ENCODE measurements at regions not wholly inside any gene's neighbourhood (a gene's known extent, or its start where the extent isn't known, plus 50 kb on each side); places are given as distances from the start of the nearest gene placed in this dataset.

- no peak for TF ChIP-seq CTCF (IDR thresholded peaks at IDR 0.05; ENCODE audit: borderline replicate concordance)
- Histone ChIP-seq H3K4me3 (no peak overlapping the region), H3K9me3 (replicated peaks) (peaks cover 32% of the 10 kb centered on the region), H3K27me3 (ENCODE audit: low read depth) (no peaks in the 10 kb centered on the region), H3K4me1 (no peaks in the 10 kb centered on the region), H3K36me3 (no peaks in the 10 kb centered on the region), H3K27ac (replicated peaks) (no peak overlapping the region)
- no peak for DNase-seq
- intact Hi-C loops (cut with micrococcal nuclease), result no loop called here
These were observed 1158.7 kb upstream of the EYS start for GRCh38 chr6:66865771-66866170.

- Histone ChIP-seq H3K36me3 (no peaks in the 10 kb centered on the region), H3K27ac (replicated peaks) (peak overlapping the region; percentile 17), H3K9me3 (replicated peaks) (peaks cover 23% of the 10 kb centered on the region), H3K4me3 (no peak overlapping the region), H3K27me3 (ENCODE audit: low read depth) (no peaks in the 10 kb centered on the region), H3K4me1 (no peaks in the 10 kb centered on the region)
- no peak for TF ChIP-seq CTCF (IDR thresholded peaks at IDR 0.05; ENCODE audit: borderline replicate concordance)
- intact Hi-C loops (cut with micrococcal nuclease), result no loop called here
- DNase-seq, result no peak
These were observed 1154.0 kb upstream of the EYS start for GRCh38 chr6:66861007-66861541.

DNA sequence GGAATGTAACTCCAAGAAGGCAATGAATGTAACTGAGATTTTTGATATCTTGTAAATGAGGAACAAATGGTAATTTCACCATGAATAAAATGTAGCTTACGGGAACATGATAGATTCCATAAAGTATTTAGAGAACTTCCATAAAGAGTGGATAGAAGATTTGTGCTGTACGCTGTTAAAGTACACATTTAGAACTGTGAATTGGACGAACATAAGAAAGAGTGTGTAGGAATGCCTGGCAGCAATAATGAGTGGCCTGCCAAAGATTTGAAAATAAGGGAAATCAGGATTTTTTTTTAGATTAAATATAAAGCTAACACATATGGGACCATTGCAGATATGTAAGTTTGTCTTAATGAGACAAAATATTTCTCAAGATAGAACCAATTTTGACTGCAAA, 1153.3 kb upstream of the EYS start:
- H3K4me1 ChIP-seq, result no peaks in the 10 kb centered on the region
- no peaks in the 10 kb centered on the region for H3K27me3 ChIP-seq (ENCODE audit: low read depth)
- DNase-seq, result no peak
- H3K4me3 ChIP-seq, result no peak overlapping the region
- TF ChIP-seq CTCF (IDR thresholded peaks at IDR 0.05; ENCODE audit: borderline replicate concordance), result no peak
- H3K36me3 ChIP-seq, result no peaks in the 10 kb centered on the region
- intact Hi-C loops (cut with micrococcal nuclease), result no loop called here
- H3K9me3 ChIP-seq (replicated peaks), result peaks cover 21% of the 10 kb centered on the region
- H3K27ac ChIP-seq (replicated peaks), result peak overlapping the region; percentile 17

GRCh38 chr6:66858196-66858595, 1151.2 kb upstream of the EYS start:
- no peak for TF ChIP-seq CTCF (IDR thresholded peaks at IDR 0.05; ENCODE audit: borderline replicate concordance)
- intact Hi-C loops (cut with micrococcal nuclease), result no loop called here
- Histone ChIP-seq H3K36me3 (no peaks in the 10 kb centered on the region), H3K9me3 (replicated peaks) (peaks cover 8% of the 10 kb centered on the region), H3K4me3 (no peak overlapping the region), H3K27ac (replicated peaks) (peak overlapping the region; percentile 56), H3K4me1 (no peaks in the 10 kb centered on the region), H3K27me3 (ENCODE audit: low read depth) (no peaks in the 10 kb centered on the region)
- no peak for DNase-seq

DNA sequence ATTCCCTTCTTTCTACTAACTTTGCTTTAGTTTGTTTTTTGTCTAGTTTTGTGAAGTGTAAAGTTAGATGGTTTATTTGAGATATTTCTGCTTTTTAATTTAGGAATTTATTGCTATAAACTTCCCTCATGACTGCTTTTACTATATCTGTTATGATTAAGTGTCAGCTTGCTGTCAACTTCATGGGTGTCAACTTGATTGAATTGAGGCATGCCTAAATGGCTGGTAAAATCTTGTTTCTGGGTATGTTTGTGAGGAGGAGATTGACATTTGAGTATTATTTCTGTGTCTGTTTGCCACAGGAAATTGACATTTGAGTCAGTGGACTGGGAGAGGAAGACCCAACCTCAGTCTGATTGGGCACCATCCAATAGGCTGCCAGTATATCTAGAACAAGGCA, 1147.0 kb upstream of the EYS start:
- H3K27me3 ChIP-seq (ENCODE audit: low read depth), result no peaks in the 10 kb centered on the region
- no peak overlapping the region for H3K27ac ChIP-seq (replicated peaks)
- H3K36me3 ChIP-seq, result no peaks in the 10 kb centered on the region
- no peaks in the 10 kb centered on the region for H3K4me1 ChIP-seq
- H3K9me3 ChIP-seq (replicated peaks), result peaks cover 11% of the 10 kb centered on the region
- H3K4me3 ChIP-seq, result no peak overlapping the region
- no peak for DNase-seq
- TF ChIP-seq CTCF (IDR thresholded peaks at IDR 0.05; ENCODE audit: borderline replicate concordance), result no peak
- intact Hi-C loops (cut with micrococcal nuclease), result no loop called here

All from left ventricle myocardium inferior (tissue), 1 donor.